AG10803 (cell line): ENCODE measurements at regions not wholly inside any gene's neighbourhood (a gene's known extent, or its start where the extent isn't known, plus 50 kb on each side); places are given as distances from the start of the nearest gene placed in this dataset.

Experiments used
- DNase-seq: peaks from one replicate; pipeline ENCODE4 v3.0.0; 2010; ENCODE audit warnings: low read depth
- H3K4me3 ChIP-seq: 2 replicates; pipeline ENCODE4 v1.5.1; 2011; ENCODE audit warnings: mild to moderate bottlenecking, low read length, control low read depth
- TF ChIP-seq, protein P1 (sequence below): conservative IDR thresholded peaks from 2 replicates; pipeline ENCODE4 v1.5.1; 2011; ENCODE audit warnings: mild to moderate bottlenecking, low read length, control low read depth, inconsistent platforms

DNA sequence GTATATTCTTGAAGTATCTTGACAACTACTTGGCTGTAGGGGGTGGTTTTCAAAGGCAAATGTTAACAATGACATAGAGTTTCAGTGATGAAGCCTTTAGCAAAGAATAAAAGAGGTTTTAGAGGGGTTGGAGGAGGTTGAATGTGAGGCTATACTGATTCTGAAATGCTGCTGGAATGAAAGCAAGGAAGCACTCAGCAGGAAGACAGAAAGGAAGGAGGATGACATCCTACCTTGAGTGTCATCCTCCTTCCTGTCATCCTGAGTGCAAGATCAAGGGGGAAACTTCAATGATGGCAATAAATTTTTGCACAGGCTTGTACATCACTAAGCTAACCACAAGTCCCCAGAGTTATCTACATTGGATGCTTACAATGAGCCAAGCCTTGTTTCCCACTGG is 120.5 kb downstream of the APIP start:
- TF ChIP-seq, protein P1, sequence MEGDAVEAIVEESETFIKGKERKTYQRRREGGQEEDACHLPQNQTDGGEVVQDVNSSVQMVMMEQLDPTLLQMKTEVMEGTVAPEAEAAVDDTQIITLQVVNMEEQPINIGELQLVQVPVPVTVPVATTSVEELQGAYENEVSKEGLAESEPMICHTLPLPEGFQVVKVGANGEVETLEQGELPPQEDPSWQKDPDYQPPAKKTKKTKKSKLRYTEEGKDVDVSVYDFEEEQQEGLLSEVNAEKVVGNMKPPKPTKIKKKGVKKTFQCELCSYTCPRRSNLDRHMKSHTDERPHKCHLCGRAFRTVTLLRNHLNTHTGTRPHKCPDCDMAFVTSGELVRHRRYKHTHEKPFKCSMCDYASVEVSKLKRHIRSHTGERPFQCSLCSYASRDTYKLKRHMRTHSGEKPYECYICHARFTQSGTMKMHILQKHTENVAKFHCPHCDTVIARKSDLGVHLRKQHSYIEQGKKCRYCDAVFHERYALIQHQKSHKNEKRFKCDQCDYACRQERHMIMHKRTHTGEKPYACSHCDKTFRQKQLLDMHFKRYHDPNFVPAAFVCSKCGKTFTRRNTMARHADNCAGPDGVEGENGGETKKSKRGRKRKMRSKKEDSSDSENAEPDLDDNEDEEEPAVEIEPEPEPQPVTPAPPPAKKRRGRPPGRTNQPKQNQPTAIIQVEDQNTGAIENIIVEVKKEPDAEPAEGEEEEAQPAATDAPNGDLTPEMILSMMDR = no peak

DNA sequence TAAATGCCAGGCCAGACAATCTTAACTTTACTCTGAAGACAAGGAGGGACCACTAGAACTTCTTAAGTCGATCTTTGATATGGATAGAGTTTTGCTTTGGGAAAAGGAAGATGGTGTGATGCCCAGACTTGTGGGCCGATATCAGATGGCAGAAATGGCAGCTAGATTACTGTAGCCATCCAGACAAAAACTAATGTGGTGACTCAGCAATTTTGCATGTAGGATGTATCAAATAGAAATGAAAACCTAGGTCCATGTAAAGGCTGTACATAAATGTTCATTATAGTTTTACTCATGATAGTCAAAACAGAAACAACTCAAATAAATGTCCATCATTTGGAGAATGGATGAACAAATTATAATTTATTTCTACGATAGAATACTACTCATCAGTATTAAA is 121.5 kb downstream of the APIP start:
- TF ChIP-seq, protein P1 = no peak
- H3K4me3 ChIP-seq = no peak overlapping the region
- DNase-seq = no peak

More for the DNA sequence above, 120.5 kb downstream of the APIP start:
- no peak overlapping the region for H3K4me3 ChIP-seq
- no peak for DNase-seq

DNA sequence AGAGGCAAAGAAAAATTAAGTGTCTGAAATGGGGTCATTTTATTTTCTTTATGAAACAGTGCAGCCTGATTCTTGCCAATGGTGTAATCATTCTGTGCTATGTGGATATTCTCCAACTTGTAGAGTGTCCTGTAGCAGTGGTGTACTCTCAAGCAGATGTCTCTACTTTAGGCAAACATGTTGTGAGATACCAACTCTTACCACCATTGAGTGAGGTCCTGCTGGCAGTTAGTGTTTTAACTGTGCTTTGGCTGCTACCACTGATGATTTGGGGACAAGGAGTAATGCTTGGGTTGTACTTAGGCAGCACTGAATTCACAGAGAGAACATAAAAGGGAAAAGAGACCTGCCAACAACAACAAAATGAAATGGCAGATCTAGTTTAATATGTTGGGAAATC is 122.5 kb downstream of the APIP start:
- no peak overlapping the region for H3K4me3 ChIP-seq
- TF ChIP-seq, protein P1 = no peak
- DNase-seq = no peak

DNA sequence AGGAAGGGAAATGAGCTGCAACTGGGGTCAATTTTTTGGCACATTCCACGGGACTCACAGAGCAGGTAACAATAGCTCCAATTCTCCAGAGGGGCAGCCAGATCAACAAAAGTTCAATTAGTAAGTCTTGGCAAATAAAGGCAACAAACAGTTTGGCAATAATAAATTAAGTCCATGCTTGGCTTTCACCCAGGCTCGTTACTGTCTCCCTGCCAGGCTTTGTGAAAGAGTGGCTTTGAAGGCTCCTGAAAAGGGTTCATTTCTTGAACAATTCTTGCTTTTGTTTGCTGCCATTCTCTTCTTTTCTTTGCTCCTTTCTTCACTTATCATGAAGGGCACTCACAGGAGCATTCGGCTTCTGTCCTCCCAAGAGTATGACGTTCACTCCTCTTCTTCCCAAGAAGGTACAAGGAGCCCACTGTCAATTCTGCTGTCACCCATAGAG is 123.3 kb downstream of the APIP start:
- H3K4me3 ChIP-seq = no peak overlapping the region
- TF ChIP-seq, protein P1 = no peak
- peak; percentile 6 for DNase-seq

DNA sequence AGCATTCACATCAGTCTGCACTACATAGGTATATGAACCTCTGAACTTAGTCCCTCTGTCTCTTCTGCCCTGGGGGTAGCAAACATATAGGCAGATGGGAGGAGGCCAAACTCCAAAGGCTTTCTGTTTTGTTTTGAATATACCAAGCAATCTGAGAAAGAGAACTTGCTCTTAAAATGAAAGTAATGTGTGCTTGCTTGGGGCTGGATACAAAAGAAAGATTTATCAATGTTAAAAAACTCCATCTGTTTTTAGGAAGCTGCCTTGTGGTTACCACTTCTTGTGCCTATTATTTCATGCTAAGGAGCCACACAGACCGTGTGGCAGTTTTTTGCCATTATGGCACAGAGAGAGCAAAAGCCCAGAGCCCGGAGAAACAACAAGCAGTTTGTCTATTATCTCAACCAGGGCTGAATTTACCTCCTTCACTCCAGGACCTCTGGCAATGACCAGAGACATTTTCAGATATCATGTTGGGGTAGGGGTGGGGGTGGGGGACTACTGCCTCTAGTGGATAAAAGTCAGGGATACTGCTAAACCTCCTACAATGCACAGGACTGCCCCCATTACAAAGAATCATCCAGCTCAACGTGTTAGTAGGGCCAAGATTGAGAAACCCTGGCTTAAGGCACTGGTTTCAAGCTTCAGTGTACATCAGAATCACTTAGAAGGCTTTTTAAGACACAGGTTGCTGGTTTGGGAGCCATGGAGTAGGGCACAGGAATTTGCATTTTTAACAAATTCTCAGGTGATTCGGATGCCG is 124.2 kb downstream of the APIP start:
- H3K4me3 ChIP-seq = no peak overlapping the region
- TF ChIP-seq, protein P1 = no peak
- DNase-seq = no peak

DNA sequence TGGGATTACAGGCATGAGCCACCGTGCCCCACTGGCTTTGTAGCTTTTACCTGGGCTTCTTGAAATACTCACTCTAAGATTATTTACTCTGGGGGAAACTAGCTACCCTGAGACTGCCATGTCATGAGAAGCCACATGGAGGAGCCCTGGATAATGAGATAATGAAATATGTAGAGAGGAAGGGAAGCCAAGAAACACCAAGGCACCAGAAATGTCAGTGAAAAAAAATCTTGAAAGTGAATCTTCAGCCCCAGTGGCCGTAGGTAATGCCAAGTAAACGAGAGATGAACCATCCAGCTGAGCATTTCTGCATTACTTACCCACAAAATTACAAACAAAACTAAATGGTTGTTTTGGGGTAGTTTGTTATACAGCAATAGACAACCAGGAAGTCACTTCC is 125.6 kb downstream of the APIP start:
- TF ChIP-seq, protein P1 = peak; percentile 15; the same call in 1 of the 2 replicates
- no peak overlapping the region for H3K4me3 ChIP-seq
- no peak for DNase-seq

DNA sequence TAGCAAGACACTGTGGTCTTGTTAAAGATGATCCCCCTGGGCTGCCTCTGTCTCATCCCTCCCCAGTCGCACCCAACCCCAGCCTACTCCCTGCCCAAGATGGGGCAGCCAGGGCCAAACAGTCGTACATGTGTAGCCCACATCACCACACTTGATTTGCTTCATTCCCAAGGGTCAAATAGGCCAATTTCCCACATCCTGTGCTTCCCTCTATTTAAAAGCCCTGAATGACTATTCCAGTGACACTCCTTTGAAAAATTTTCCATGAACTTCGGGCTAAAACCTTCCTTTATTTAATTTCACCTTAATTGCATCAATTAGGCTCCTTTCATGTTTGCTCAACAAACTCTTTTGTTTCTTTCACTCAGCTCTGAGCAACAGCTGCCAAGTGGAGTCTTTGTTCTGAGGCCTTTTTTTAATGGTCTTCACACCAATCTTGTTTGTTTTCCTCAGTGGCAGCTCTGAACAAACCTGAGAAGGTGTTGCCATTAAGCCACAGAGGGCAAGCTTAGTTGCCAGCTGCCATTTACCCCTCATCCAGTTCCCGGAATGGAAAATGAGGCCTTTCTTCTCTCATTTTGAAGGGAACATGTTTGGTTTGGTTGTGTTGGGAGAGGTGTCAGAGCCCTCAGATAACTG is 126.9 kb downstream of the APIP start:
- DNase-seq = no peak
- TF ChIP-seq, protein P1 = no peak
- no peak overlapping the region for H3K4me3 ChIP-seq
